MM.1S (cell line): ENCODE measurements at regions not wholly inside any gene's neighbourhood (a gene's known extent, or its start where the extent isn't known, plus 50 kb on each side); places are given as distances from the start of the nearest gene placed in this dataset.

ENCODE experiments used
- DNase-seq: peaks from one replicate; pipeline ENCODE4 v3.0.0-alpha.2; 2015
- H2AFZ ChIP-seq: fragments of 300-600 bp; sonication (generic); 2 replicates; pipeline ENCODE4 v1.6.0; 2016; ENCODE audit warnings: antibody characterized with exemption, low read length
- H3F3A ChIP-seq: fragments of 300-600 bp; sonication (generic); 2 replicates; pipeline ENCODE4 v1.6.1; 2016; ENCODE audit warnings: mild to moderate bottlenecking, antibody characterized with exemption, low read length, moderate library complexity, mixed read lengths; ENCODE audit not compliant: insufficient read depth
- H3K27ac ChIP-seq: fragments of 300-600 bp; sonication (generic); 2 replicates; pipeline ENCODE4 v1.5.1; 2016; ENCODE audit warnings: mild to moderate bottlenecking, low read length
- H3K27me3 ChIP-seq: fragments of 300-600 bp; sonication (generic); replicated peaks from 2 replicates; pipeline ENCODE4 v1.6.0; 2016; ENCODE audit warnings: low read length; ENCODE audit not compliant: insufficient read depth
- H3K36me3 ChIP-seq: fragments of 300-600 bp; sonication (generic); replicated peaks from 2 replicates; pipeline ENCODE4 v1.6.1; 2016; ENCODE audit warnings: mild to moderate bottlenecking, low read length, mixed read lengths; ENCODE audit not compliant: insufficient read depth
- H3K4me1 ChIP-seq: fragments of 300-600 bp; sonication (generic); 2 replicates; pipeline ENCODE4 v1.6.1; 2016; ENCODE audit warnings: low read length, mixed read lengths
- H3K4me2 ChIP-seq: fragments of 300-600 bp; sonication (generic); 2 replicates; pipeline ENCODE4 v1.6.0; 2016; ENCODE audit warnings: low read depth, low read length
- H3K4me3 ChIP-seq: fragments of 300-600 bp; sonication (generic); 2 replicates; pipeline ENCODE4 v1.5.1; 2016; ENCODE audit warnings: low read length, mixed read lengths
- H3K79me2 ChIP-seq: fragments of 300-600 bp; sonication (generic); 2 replicates; pipeline ENCODE4 v1.6.1; 2016; ENCODE audit warnings: mixed run types, low read length, mixed read lengths
- H3K9ac ChIP-seq: fragments of 300-600 bp; sonication (generic); 2 replicates; pipeline ENCODE4 v1.6.1; 2016; ENCODE audit warnings: low read length, mixed read lengths
- H3K9me2 ChIP-seq: fragments of 300-600 bp; sonication (generic); replicated peaks from 2 replicates; pipeline ENCODE4 v1.6.1; 2016; ENCODE audit warnings: mild to moderate bottlenecking, low read length, mixed read lengths; ENCODE audit not compliant: insufficient read depth
- H3K9me3 ChIP-seq: fragments of 300-600 bp; sonication (generic); replicated peaks from 2 replicates; pipeline ENCODE4 v1.6.1; 2016; ENCODE audit warnings: mild to moderate bottlenecking, low read length, mixed read lengths; ENCODE audit not compliant: insufficient read depth
- H4K20me1 ChIP-seq: fragments of 300-600 bp; sonication (generic); 2 replicates; pipeline ENCODE4 v1.6.1; 2016; ENCODE audit warnings: mild to moderate bottlenecking, low read length, moderate library complexity, mixed read lengths; ENCODE audit not compliant: insufficient read depth
- EZH2 ChIP-seq: fragments of 300-600 bp; sonication (generic); optimal IDR thresholded peaks from 2 replicates; pipeline ENCODE3; 2017; ENCODE audit warnings: low read depth, mild to moderate bottlenecking, antibody characterized with exemption, low read length, mixed read lengths
- EZH2phosphoT487 ChIP-seq: fragments of 300-600 bp; sonication (generic); IDR thresholded peaks from 2 replicates; pipeline ENCODE4 v1.6.1; 2018; ENCODE audit warnings: antibody characterized with exemption, low read length
- TF ChIP-seq, protein P1 (sequence below): fragments of 300-600 bp; sonication (generic); IDR thresholded peaks from 2 replicates; pipeline ENCODE4 v1.5.1; 2016; ENCODE audit warnings: antibody characterized with exemption, low read length, mixed read lengths

DNA sequence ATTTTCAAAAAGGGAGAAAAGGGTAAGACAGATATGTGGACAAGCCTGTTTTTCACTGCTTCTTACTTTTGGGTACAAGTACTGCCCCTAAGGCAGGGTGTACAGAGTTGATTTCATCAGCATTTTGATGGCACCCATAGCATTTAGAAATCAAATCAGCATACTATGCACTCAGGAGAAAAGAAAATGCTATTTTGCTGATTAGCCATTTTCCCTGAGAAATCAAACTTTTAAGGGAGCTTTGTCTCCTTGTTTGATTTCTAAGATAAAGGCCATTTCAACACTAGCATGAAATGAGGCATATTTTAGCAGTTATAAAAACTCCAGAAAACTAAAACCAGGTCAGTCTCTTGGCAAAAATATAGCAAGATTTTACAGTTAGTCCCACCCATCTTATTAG lies 2269.4 kb upstream of the WWC1 start:
- TF ChIP-seq EZH2 (no peak), EZH2phosphoT487 (no peak)
- TF ChIP-seq, protein P1, sequence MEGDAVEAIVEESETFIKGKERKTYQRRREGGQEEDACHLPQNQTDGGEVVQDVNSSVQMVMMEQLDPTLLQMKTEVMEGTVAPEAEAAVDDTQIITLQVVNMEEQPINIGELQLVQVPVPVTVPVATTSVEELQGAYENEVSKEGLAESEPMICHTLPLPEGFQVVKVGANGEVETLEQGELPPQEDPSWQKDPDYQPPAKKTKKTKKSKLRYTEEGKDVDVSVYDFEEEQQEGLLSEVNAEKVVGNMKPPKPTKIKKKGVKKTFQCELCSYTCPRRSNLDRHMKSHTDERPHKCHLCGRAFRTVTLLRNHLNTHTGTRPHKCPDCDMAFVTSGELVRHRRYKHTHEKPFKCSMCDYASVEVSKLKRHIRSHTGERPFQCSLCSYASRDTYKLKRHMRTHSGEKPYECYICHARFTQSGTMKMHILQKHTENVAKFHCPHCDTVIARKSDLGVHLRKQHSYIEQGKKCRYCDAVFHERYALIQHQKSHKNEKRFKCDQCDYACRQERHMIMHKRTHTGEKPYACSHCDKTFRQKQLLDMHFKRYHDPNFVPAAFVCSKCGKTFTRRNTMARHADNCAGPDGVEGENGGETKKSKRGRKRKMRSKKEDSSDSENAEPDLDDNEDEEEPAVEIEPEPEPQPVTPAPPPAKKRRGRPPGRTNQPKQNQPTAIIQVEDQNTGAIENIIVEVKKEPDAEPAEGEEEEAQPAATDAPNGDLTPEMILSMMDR: no peak
- no peak overlapping the region for H3K4me2 ChIP-seq
- no peaks in the 10 kb centered on the region for H3F3A ChIP-seq
- no peaks in the 10 kb centered on the region for H3K4me1 ChIP-seq
- H3K9ac ChIP-seq: no peak overlapping the region
- H3K9me3 ChIP-seq: no peaks in the 10 kb centered on the region
- no peak overlapping the region for H3K27ac ChIP-seq
- no peak overlapping the region for H3K4me3 ChIP-seq
- DNase-seq: no peak
- H3K79me2 ChIP-seq: no peaks in the 10 kb centered on the region
- H4K20me1 ChIP-seq: no peaks in the 10 kb centered on the region
- H3K9me2 ChIP-seq: no peaks in the 10 kb centered on the region
- H2AFZ ChIP-seq: no peak overlapping the region
- no peaks in the 10 kb centered on the region for H3K36me3 ChIP-seq
- H3K27me3 ChIP-seq: no peaks in the 10 kb centered on the region

DNA sequence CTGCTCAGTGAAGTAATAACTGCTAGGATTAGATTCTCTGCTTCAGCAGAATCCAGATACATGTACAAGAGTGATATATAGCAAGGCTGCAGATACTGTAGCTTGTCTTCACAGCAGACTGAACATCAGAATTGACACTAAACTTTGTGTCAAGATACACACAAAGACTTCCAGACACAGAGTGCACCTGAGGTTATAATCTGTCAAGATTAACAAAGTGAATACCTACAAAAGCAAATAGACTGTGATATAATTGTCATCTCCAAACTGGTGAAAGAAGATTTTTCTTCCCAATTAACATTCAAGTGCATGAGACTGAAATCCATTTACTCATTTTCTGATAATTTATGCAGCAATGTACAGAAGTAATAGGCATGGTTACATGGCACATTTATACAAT lies 2266.5 kb upstream of the WWC1 start:
- Histone ChIP-seq H3K36me3 (no peaks in the 10 kb centered on the region), H3K79me2 (no peaks in the 10 kb centered on the region), H3K27me3 (no peaks in the 10 kb centered on the region), H3F3A (no peaks in the 10 kb centered on the region), H2AFZ (no peak overlapping the region), H3K4me2 (no peak overlapping the region), H4K20me1 (no peaks in the 10 kb centered on the region), H3K9ac (no peak overlapping the region), H3K4me1 (no peaks in the 10 kb centered on the region), H3K9me3 (no peaks in the 10 kb centered on the region), H3K27ac (no peak overlapping the region), H3K4me3 (no peak overlapping the region), H3K9me2 (no peaks in the 10 kb centered on the region)
- TF ChIP-seq EZH2phosphoT487: no peak
- TF ChIP-seq, protein P1: no peak
- TF ChIP-seq EZH2: no peak
- no peak for DNase-seq

- Histone ChIP-seq H3F3A (no peaks in the 10 kb centered on the region), H3K4me3 (no peak overlapping the region), H3K27me3 (no peaks in the 10 kb centered on the region), H3K9ac (no peak overlapping the region), H3K9me2 (no peaks in the 10 kb centered on the region), H2AFZ (no peak overlapping the region), H3K79me2 (no peaks in the 10 kb centered on the region), H3K4me2 (no peak overlapping the region), H4K20me1 (no peaks in the 10 kb centered on the region), H3K4me1 (no peaks in the 10 kb centered on the region), H3K36me3 (no peaks in the 10 kb centered on the region), H3K9me3 (no peaks in the 10 kb centered on the region), H3K27ac (no peak overlapping the region)
- DNase-seq: no peak
- no peak for TF ChIP-seq EZH2
Observed at GRCh38 chr5:166027582-166027981, 2263.9 kb upstream of the WWC1 start.

DNA sequence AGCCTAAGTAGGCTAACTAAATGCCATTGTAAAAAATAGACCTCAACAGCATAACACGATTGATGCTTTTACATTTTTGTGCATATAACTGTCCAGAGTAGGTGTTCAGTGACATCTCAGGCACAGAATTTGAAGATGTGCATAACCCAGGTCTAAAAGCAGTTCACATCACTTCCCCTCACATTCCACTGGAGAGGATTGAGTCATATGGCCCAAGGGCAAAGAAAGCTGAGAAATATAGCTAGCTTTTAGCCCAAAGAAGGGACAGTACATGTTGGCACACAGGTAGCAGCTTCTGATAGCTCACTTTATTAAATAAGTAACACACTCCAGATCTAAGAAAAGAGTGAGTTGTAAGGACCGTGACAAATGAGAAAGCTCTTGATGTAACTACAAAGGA lies 2259.5 kb upstream of the WWC1 start:
- H3F3A ChIP-seq: no peaks in the 10 kb centered on the region
- H4K20me1 ChIP-seq: no peaks in the 10 kb centered on the region
- no peak overlapping the region for H3K27ac ChIP-seq
- H2AFZ ChIP-seq: no peak overlapping the region
- H3K36me3 ChIP-seq: no peaks in the 10 kb centered on the region
- no peaks in the 10 kb centered on the region for H3K9me2 ChIP-seq
- H3K79me2 ChIP-seq: no peaks in the 10 kb centered on the region
- no peaks in the 10 kb centered on the region for H3K4me1 ChIP-seq
- H3K4me2 ChIP-seq: no peak overlapping the region
- DNase-seq: no peak
- TF ChIP-seq EZH2phosphoT487: no peak
- TF ChIP-seq, protein P1: no peak
- TF ChIP-seq EZH2: no peak
- no peak overlapping the region for H3K4me3 ChIP-seq
- no peaks in the 10 kb centered on the region for H3K27me3 ChIP-seq
- H3K9ac ChIP-seq: no peak overlapping the region
- no peaks in the 10 kb centered on the region for H3K9me3 ChIP-seq
